Germinal center (tissue), 1 donor: ENCODE measurements at regions not wholly inside any gene's neighbourhood (a gene's known extent, or its start where the extent isn't known, plus 50 kb on each side); places are given as distances from the start of the nearest gene placed in this dataset.

Source experiments
- DNase-seq: peaks from one replicate; pipeline ENCODE4 v3.0.0; 2012; ENCODE audit warnings: mixed read lengths, low spot score

- no peak for DNase-seq
These were observed 696.8 kb downstream of the SEMA5A start for GRCh38 chr5:8848997-8849594.

GRCh38 chr5:8851101-8851500 lies 694.8 kb downstream of the SEMA5A start:
- no peak for DNase-seq

- DNase-seq, result no peak
These were observed 688.8 kb downstream of the SEMA5A start for GRCh38 chr5:8857051-8857450.

GRCh38 chr5:8861764-8862163 lies 684.1 kb downstream of the SEMA5A start:
- no peak for DNase-seq

GRCh38 chr5:8864053-8864452 lies 681.8 kb downstream of the SEMA5A start:
- no peak for DNase-seq

- no peak for DNase-seq
These were observed 680.6 kb downstream of the SEMA5A start for GRCh38 chr5:8865266-8865665.

- no peak for DNase-seq
These were observed 680.0 kb downstream of the SEMA5A start for GRCh38 chr5:8865686-8866374.

GRCh38 chr5:8868283-8868682 lies 677.6 kb downstream of the SEMA5A start:
- no peak for DNase-seq

- no peak for DNase-seq
These were observed 675.9 kb downstream of the SEMA5A start for GRCh38 chr5:8869932-8870331.

- no peak for DNase-seq
These were observed 675.4 kb downstream of the SEMA5A start for GRCh38 chr5:8870349-8870958.

GRCh38 chr5:8870959-8871355 lies 674.9 kb downstream of the SEMA5A start:
- DNase-seq, result no peak

GRCh38 chr5:8871446-8871845 lies 674.4 kb downstream of the SEMA5A start:
- no peak for DNase-seq

- no peak for DNase-seq
These were observed 670.2 kb downstream of the SEMA5A start for GRCh38 chr5:8875722-8876121.

- no peak for DNase-seq
These were observed 666.6 kb downstream of the SEMA5A start for GRCh38 chr5:8879248-8879647.

- DNase-seq, result no peak
These were observed 661.8 kb downstream of the SEMA5A start for GRCh38 chr5:8884029-8884428.

- no peak for DNase-seq
These were observed 652.9 kb downstream of the SEMA5A start for GRCh38 chr5:8892926-8893325.

- DNase-seq, result no peak
These were observed 651.8 kb downstream of the SEMA5A start for GRCh38 chr5:8894031-8894430.

- no peak for DNase-seq
These were observed 650.8 kb downstream of the SEMA5A start for GRCh38 chr5:8895062-8895461.

GRCh38 chr5:8895599-8895998 lies 650.3 kb downstream of the SEMA5A start:
- no peak for DNase-seq

GRCh38 chr5:8897316-8897715 lies 648.6 kb downstream of the SEMA5A start:
- DNase-seq, result no peak

GRCh38 chr5:8905021-8905420 lies 640.9 kb downstream of the SEMA5A start:
- no peak for DNase-seq

- no peak for DNase-seq
These were observed 639.4 kb downstream of the SEMA5A start for GRCh38 chr5:8906303-8906967.
